GM12878 (cell line): ENCODE measurements at regions not wholly inside any gene's neighbourhood (a gene's known extent, or its start where the extent isn't known, plus 50 kb on each side); places are given as distances from the start of the nearest gene placed in this dataset.

Source experiments
- ATAC-seq: fragments of 200-7000 bp; cut with Tn5 transposase; 3 replicates; pipeline ENCODE4 v1.9.1; 2020; ENCODE audit warnings: mild to moderate bottlenecking, moderate library complexity
- BruUV-seq: library from RNA; stranded (reverse); fragments of 400-500 nt; replicated peaks from 2 replicates; lab custom pipeline; 2021; lab: Mats Ljungman, UMichigan
- CTCF ChIA-PET: fragments of 300-600 bp; sonication (Branson Sonifier 250); formaldehyde crosslinking; extraction: SDS; loops from one replicate; lab custom pipeline; 2021; ENCODE audit warnings: inconsistent platforms; lab: Yijun Ruan, JAX
- POLR2A ChIA-PET: fragments of 350-600 bp; formaldehyde crosslinking; extraction: SDS; loops from one replicate; lab custom pipeline; 2021; ENCODE audit warnings: inconsistent platforms; lab: Charles Lee
- RAD21 ChIA-PET: fragments of 300-600 bp; sonication (Branson Sonifier 250); formaldehyde crosslinking; loops from one replicate; lab custom pipeline; 2023; ENCODE audit warnings: antibody characterized with exemption; ENCODE audit not compliant: unreplicated experiment; lab: Charles Lee
- SMC1A ChIA-PET: fragments of 300-600 bp; sonication (Branson Sonifier 250); formaldehyde crosslinking; loops from one replicate; lab custom pipeline; 2023; ENCODE audit not compliant: unreplicated experiment, uncharacterized antibody; lab: Charles Lee
- DNase-seq: peaks from one replicate; pipeline ENCODE4 v3.0.0-alpha.2; 2011; ENCODE audit warnings: low read depth, low spot score
- FAIRE-seq: peaks from 3 replicates; lab custom pipeline; 2011; peaks lifted over from hg19 to GRCh38; lab: Jason Lieb, UNC
- H2AFZ ChIP-seq: 2 replicates; pipeline ENCODE4 v1.6.0; 2011; ENCODE audit warnings: low read depth, low read length, control low read depth; ENCODE audit not compliant: control insufficient read depth
- H3K27ac ChIP-seq: 2 replicates; pipeline ENCODE4 v1.5.1; 2011; ENCODE audit warnings: control low read depth; ENCODE audit not compliant: control insufficient read depth, insufficient read depth
- H3K27me3 ChIP-seq, 2 experiments: replicated peaks in 1 of 2; 2 replicates each; pipeline versions ENCODE4 v1.6.0 to v1.6.1; 2011; ENCODE audit warnings: low read length in 1 of 2; ENCODE audit not compliant: control insufficient read depth in 2 of 2, insufficient read depth in 2 of 2
- H3K36me3 ChIP-seq, 2 experiments: 2 replicates each; pipeline ENCODE4 v1.5.1; 2011; ENCODE audit warnings: low read length in 1 of 2; ENCODE audit not compliant: control insufficient read depth in 2 of 2, insufficient read depth in 2 of 2
- H3K4me1 ChIP-seq: 2 replicates; pipeline ENCODE4 v1.6.1; 2011; ENCODE audit warnings: mild to moderate bottlenecking, low read length, moderate library complexity, mixed read lengths; ENCODE audit not compliant: control insufficient read depth, insufficient read depth
- H3K4me2 ChIP-seq: 2 replicates; pipeline ENCODE4 v1.6.0; 2011; ENCODE audit warnings: control low read depth; ENCODE audit not compliant: control insufficient read depth, insufficient read depth
- H3K4me3 ChIP-seq: fragments of 200-600 bp; sonication (generic); 2 replicates; pipeline ENCODE4 v1.5.1; 2016
- H3K79me2 ChIP-seq: 2 replicates; pipeline ENCODE4 v1.6.0; 2011; ENCODE audit warnings: low read length; ENCODE audit not compliant: control insufficient read depth, insufficient read depth
- H3K9ac ChIP-seq: 2 replicates; pipeline ENCODE4 v1.8.0; 2011; ENCODE audit warnings: low read length, control low read depth, mixed read lengths; ENCODE audit not compliant: control insufficient read depth, insufficient read depth
- H3K9me3 ChIP-seq: replicated peaks from 3 replicates; pipeline ENCODE4 v1.5.1; 2011; ENCODE audit warnings: mild to moderate bottlenecking, low read length; ENCODE audit not compliant: control insufficient read depth, insufficient read depth
- H4K20me1 ChIP-seq: 2 replicates; pipeline ENCODE4 v1.6.0; 2011; ENCODE audit not compliant: control insufficient read depth, insufficient read depth
- BRCA1 ChIP-seq: IDR thresholded peaks from 2 replicates; pipeline ENCODE4 v1.6.1; 2011; ENCODE audit warnings: low read depth, low read length, improper control_type of control experiment
- CREB1 ChIP-seq: IDR thresholded peaks from 2 replicates; pipeline ENCODE4 v1.6.1; 2012; ENCODE audit warnings: low read depth, mild to moderate bottlenecking, inconsistent platforms
- CTCF ChIP-seq, 3 experiments: IDR thresholded peaks in 2 of 3; conservative IDR thresholded peaks in 1 of 3; 2 replicates each; pipeline ENCODE4 v1.5.1; 2011; ENCODE audit warnings: low read depth in 3 of 3, low read length in 3 of 3, mild to moderate bottlenecking in 3 of 3, control low read depth in 2 of 3, moderate library complexity in 2 of 3, inconsistent platforms in 1 of 3, mixed read lengths in 1 of 3; ENCODE audit not compliant: control insufficient read depth in 2 of 3, insufficient read depth in 1 of 3; ENCODE audit errors: extremely low read depth in 1 of 3
- EZH2 ChIP-seq: IDR thresholded peaks from 2 replicates; pipeline ENCODE4 v1.6.1; 2012; ENCODE audit warnings: low read depth, mild to moderate bottlenecking, control low read depth, inconsistent platforms, low read length, borderline replicate concordance; ENCODE audit not compliant: control insufficient read depth
- HDAC6 ChIP-seq: fragments of 200-600 bp; sonication (generic); IDR thresholded peaks from one replicate; pipeline ENCODE4 v1.8.0; 2017; ENCODE audit warnings: antibody characterized with exemption; ENCODE audit not compliant: unreplicated experiment
- MXI1 ChIP-seq: fragments of 150-350 bp; IDR thresholded peaks from 2 replicates; pipeline ENCODE4 v1.6.1; 2011; ENCODE audit warnings: low read depth, mild to moderate bottlenecking, inconsistent platforms, low read length, improper control_type of control experiment
- NFYA ChIP-seq: IDR thresholded peaks from 2 replicates; pipeline ENCODE4 v1.6.1; 2011; ENCODE audit warnings: low read depth, mild to moderate bottlenecking, low read length, improper control_type of control experiment, borderline replicate concordance
- POLR2AphosphoS2 ChIP-seq: IDR thresholded peaks from 2 replicates; pipeline ENCODE4 v1.6.1; 2011; ENCODE audit warnings: low read depth, mild to moderate bottlenecking, low read length, improper control_type of control experiment, moderate library complexity
- RAD21 ChIP-seq: IDR thresholded peaks from 2 replicates; pipeline ENCODE4 v1.6.1; 2011; ENCODE audit warnings: mild to moderate bottlenecking, low read depth, low read length, moderate library complexity; ENCODE audit not compliant: insufficient read depth
- ZNF274 ChIP-seq: IDR thresholded peaks from one replicate; pipeline ENCODE4 v1.8.0; 2011; ENCODE audit not compliant: insufficient read length, insufficient read depth
- WGBS: methylation state at CpG from one replicate; pipeline ENCODE4 v1.1.6; 2016; ENCODE audit warnings: low lambda C conversion rate; ENCODE audit not compliant: insufficient replicate concordance, insufficient coverage; ENCODE audit errors: missing lambda C conversion rate; 5-methylcytosine and 5-hydroxymethylcytosine counted together
- in situ Hi-C: fragments of 300-500 bp; cut with MboI; formaldehyde crosslinking; loops from 9 replicates; pipeline ENCODE4 v1.14.3; 2018; ENCODE audit warnings: mixed read lengths
- intact Hi-C: fragments of 100-400 bp; cut with micrococcal nuclease; formaldehyde crosslinking; loops from one replicate; pipeline ENCODE4 v1.14.2; 2022; ENCODE audit not compliant: unreplicated experiment

GRCh38 chr2:200052627-200053026 is 97.2 kb downstream of the MAIP1 start (continued):
- TF ChIP-seq HDAC6 (no peak), MXI1 (no peak), CREB1 (no peak), EZH2 (no peak), BRCA1 (no peak), ZNF274 (no peak), NFYA (no peak)

GRCh38 chr2:200054681-200055468 is 99.5 kb downstream of the MAIP1 start:
- Histone ChIP-seq H3K4me3 (no peak overlapping the region), H3K79me2 (no peaks in the 10 kb centered on the region), H3K27ac (no peak overlapping the region), H3K9ac (no peak overlapping the region), H3K4me2 (no peak overlapping the region), H3K27me3 (peaks cover 0 to 3% of the 10 kb centered on the region in 2 experiments; a peak in 1 of 4 replicates), H3K9me3 (no peaks in the 10 kb centered on the region), H3K36me3 (no peaks in the 10 kb centered on the region), H4K20me1 (no peaks in the 10 kb centered on the region), H2AFZ (no peak overlapping the region), H3K4me1 (no peaks in the 10 kb centered on the region)
- ChIA-PET SMC1A (no interaction called here), CTCF (no interaction called here), POLR2A (no interaction called here), RAD21 (no interaction called here)
- intact Hi-C loops, result no loop called here
- in situ Hi-C loops, result no loop called here
- no peak for DNase-seq
- TF ChIP-seq RAD21 (0 out of 2 replicates have a peak, but pooled peaks have one; percentile 11), POLR2AphosphoS2 (no peak), CTCF (IDR thresholded peaks at IDR 0.05 in 2 of 3, conservative IDR thresholded peaks at IDR 0.05 in 1 of 3; ENCODE audit: control insufficient read depth in 2 of 3, extremely low read depth in 1 of 3, insufficient read depth in 1 of 3, low read depth in 3 of 3, low read length in 3 of 3) (0 out of 6 replicates have a peak, but pooled peaks of 1 of the 3 experiments have one; percentile 1)
- ATAC-seq, result no peak
- BruUV-seq, result no TSS peak
- no peak for FAIRE-seq
- 34% methylated on average over 15 of the region's 15 CpGs for WGBS
